ENCODE measurements at regions not wholly inside any gene's neighbourhood (a gene's known extent, or its start where the extent isn't known, plus 50 kb on each side); places are given as distances from the start of the nearest gene placed in this dataset.

- TF ChIP-seq REST (IDR thresholded peaks at IDR 0.05; ENCODE audit: insufficient read depth in 1 of 2, low read depth in 2 of 2, low read length in 1 of 2) (no peak), CTCF (IDR thresholded peaks at IDR 0.05) (no peak), SIN3A (IDR thresholded peaks at IDR 0.05; ENCODE audit: borderline replicate concordance, insufficient read depth, low read depth, low read length) (no peak)
Observed at GRCh38 chr1:177708406-177708805, 261.5 kb downstream of the SEC16B start.

All from Panc1 (cell line).